ENCODE measurements at regions not wholly inside any gene's neighbourhood (a gene's known extent, or its start where the extent isn't known, plus 50 kb on each side); places are given as distances from the start of the nearest gene placed in this dataset.

- TF ChIP-seq POLR2A (IDR thresholded peaks at IDR 0.05; ENCODE audit: low read length) (no peak), GATA1 (IDR thresholded peaks at IDR 0.05; ENCODE audit: low read depth, low read length) (no peak)
Observed at GRCh38 chr12:85573635-85574214, 262.5 kb downstream of the RASSF9 start.
